Nephron (organoid): ENCODE measurements at regions not wholly inside any gene's neighbourhood (a gene's known extent, or its start where the extent isn't known, plus 50 kb on each side); places are given as distances from the start of the nearest gene placed in this dataset.

Source experiments
- H3K27ac Mint-ChIP-seq, 3 experiments: 2 replicates each; pipeline ENCODE4 v1.8.0; 2020; ENCODE audit warnings: mixed read lengths in 3 of 3, mild to moderate bottlenecking in 2 of 3, moderate library complexity in 1 of 3
- H3K27me3 Mint-ChIP-seq: 2 replicates; pipeline ENCODE4 v1.8.0; 2021; ENCODE audit warnings: low read depth, mild to moderate bottlenecking, moderate library complexity, mixed read lengths
- H3K36me3 Mint-ChIP-seq: 2 replicates; pipeline ENCODE4 v1.8.0; 2020; ENCODE audit warnings: low read depth, mixed read lengths
- H3K4me1 Mint-ChIP-seq: 2 replicates; pipeline ENCODE4 v1.8.0; 2020; ENCODE audit warnings: mixed read lengths
- H3K4me3 Mint-ChIP-seq, 3 experiments: 2 replicates each; pipeline ENCODE4 v1.8.0; 2020; ENCODE audit warnings: mild to moderate bottlenecking in 3 of 3, mixed read lengths in 3 of 3, moderate library complexity in 2 of 3
- H3K9me3 Mint-ChIP-seq: 2 replicates; pipeline ENCODE4 v1.8.0; 2020; ENCODE audit warnings: mixed read lengths
- CTCF ChIP-seq, 3 experiments: fragments of 200-600 bp; sonication (generic); IDR thresholded peaks; one replicate each; pipeline ENCODE4 v1.5.0; 2021; ENCODE audit warnings: antibody characterized with exemption in 3 of 3; ENCODE audit not compliant: unreplicated experiment in 3 of 3

DNA sequence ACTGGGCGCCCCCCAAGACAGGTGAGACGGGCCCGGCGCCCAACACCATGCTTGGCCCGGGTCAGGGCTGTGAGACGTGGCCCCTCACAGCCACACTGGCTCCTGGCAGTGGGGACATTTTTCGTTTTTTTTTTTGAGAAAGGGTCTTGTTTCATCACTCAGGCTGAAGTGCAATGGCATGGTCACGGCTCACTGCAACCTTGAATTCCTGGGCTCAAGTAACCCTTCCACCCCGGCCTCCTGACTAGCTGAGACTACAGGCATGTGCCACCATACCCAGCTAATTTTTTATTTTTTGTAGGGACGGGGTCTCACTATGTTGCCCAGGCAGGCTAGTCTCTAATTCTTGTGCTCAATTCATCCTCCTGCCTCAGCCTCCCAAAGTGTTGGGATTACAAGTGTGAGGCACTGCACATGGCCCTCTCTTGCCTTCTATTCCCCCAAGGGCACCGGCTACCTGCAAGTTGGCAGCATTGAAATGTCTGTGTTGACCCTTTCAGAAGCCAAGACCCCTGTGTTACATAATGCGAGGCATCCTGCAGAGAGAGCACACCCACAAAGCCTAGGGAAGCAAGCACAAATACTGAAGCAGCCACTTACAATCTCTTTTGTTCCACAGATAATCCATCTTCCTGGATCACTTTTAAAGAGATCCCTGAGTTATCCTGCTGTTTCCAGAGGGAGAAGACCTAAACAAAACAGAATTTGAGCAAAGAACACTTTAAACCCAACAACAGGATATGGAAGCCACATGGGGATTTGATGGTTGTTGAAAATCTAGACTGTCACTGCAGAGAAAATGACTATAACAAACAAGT lies 57.5 kb upstream of the SLC4A11 start:
- peak overlapping the region in 1 of 3 experiments; percentile 16 for H3K27ac Mint-ChIP-seq
- H3K27me3 Mint-ChIP-seq, result no peaks in the 10 kb centered on the region
- H3K9me3 Mint-ChIP-seq, result no peaks in the 10 kb centered on the region
- no peak overlapping the region for H3K4me3 Mint-ChIP-seq
- H3K4me1 Mint-ChIP-seq, result no peaks in the 10 kb centered on the region
- TF ChIP-seq CTCF (IDR thresholded peaks at IDR 0.05; ENCODE audit: unreplicated experiment in 3 of 3), result no peak
- H3K36me3 Mint-ChIP-seq, result peaks cover 56% of the 10 kb centered on the region
